HCT116 (cell line): ENCODE measurements at regions not wholly inside any gene's neighbourhood (a gene's known extent, or its start where the extent isn't known, plus 50 kb on each side); places are given as distances from the start of the nearest gene placed in this dataset.

Experiments
- ATAC-seq: fragments of 200-7000 bp; cut with Tn5 transposase; 2 replicates; pipeline ENCODE4 v1.9.1; 2020; ENCODE audit warnings: mild to moderate bottlenecking, moderate library complexity
- BruUV-seq: library from RNA; stranded (reverse); fragments of 400-500 nt; replicated peaks from 2 replicates; lab custom pipeline; 2021; lab: Mats Ljungman, UMichigan
- CTCF ChIA-PET: fragments of 300-600 bp; sonication (Branson Sonifier 250); formaldehyde crosslinking; loops from one replicate; lab custom pipeline; 2021; ENCODE audit warnings: antibody characterized with exemption; lab: Charles Lee
- POLR2A ChIA-PET: fragments of 300-600, 350-600 bp; sonication (Branson Sonifier 250); formaldehyde crosslinking; loops from one replicate; lab custom pipeline; 2021; ENCODE audit warnings: antibody characterized with exemption; lab: Charles Lee
- RAD21 ChIA-PET, 2 experiments: fragments of 300-600 bp; sonication (Branson Sonifier 250); formaldehyde crosslinking; loops; one replicate each; lab custom pipeline; 2023; ENCODE audit warnings: low total read pairs in 2 of 2; ENCODE audit not compliant: uncharacterized antibody in 2 of 2, unreplicated experiment in 2 of 2, low non-redundant PET in 1 of 2; lab: Charles Lee
- DNase-seq: peaks from one replicate; pipeline ENCODE4 v3.0.0-alpha.2; 2010; ENCODE audit warnings: low read depth, low spot score
- H2AFZ ChIP-seq: fragments of 200-600 bp; shearing (Covaris generic), sonication (generic); 2 replicates; pipeline ENCODE4 v1.6.1; 2017; ENCODE audit warnings: low read depth, mixed run types, mixed read lengths, antibody characterized with exemption, low read length; ENCODE audit not compliant: poor library complexity, severe bottlenecking
- H3K27ac ChIP-seq: 2 replicates; pipeline ENCODE4 v1.5.1; 2012; ENCODE audit warnings: low read depth, low read length
- H3K27me3 ChIP-seq: fragments of 200-600 bp; sonication (generic); 2 replicates; pipeline ENCODE4 v1.6.1; 2016; ENCODE audit warnings: mixed run types, low read length, mixed read lengths; ENCODE audit not compliant: insufficient read depth
- H3K36me3 ChIP-seq, 2 experiments: fragments of 200-500 bp in 1 of 2; fragments of 200-600 bp in 1 of 2; sonication (Bioruptor generic) in 1 of 2; sonication (generic) in 1 of 2; 2 replicates each; pipeline versions ENCODE4 v1.5.1 to v1.6.1; 2014 to 2016; ENCODE audit warnings: low read length in 2 of 2, inconsistent platforms in 1 of 2, mixed read lengths in 1 of 2, mixed run types in 1 of 2; ENCODE audit not compliant: insufficient read depth in 2 of 2, control insufficient read depth in 1 of 2
- H3K4me1 ChIP-seq, 2 experiments: fragments of 200-600 bp in 1 of 2; sonication (generic) in 1 of 2; 2 replicates each; pipeline versions ENCODE4 v1.5.1 to v1.6.1; 2012 to 2017; ENCODE audit warnings: low read length in 2 of 2, inconsistent platforms in 1 of 2, mild to moderate bottlenecking in 1 of 2, mixed read lengths in 1 of 2, mixed run types in 1 of 2, moderate library complexity in 1 of 2; ENCODE audit not compliant: insufficient read depth in 2 of 2, control insufficient read depth in 1 of 2
- H3K4me2 ChIP-seq: fragments of 200-600 bp; sonication (generic); 2 replicates; pipeline ENCODE4 v1.6.1; 2017; ENCODE audit warnings: mixed run types, low read length, mixed read lengths
- H3K4me3 ChIP-seq, 2 experiments: fragments of 200-600 bp in 1 of 2; sonication (generic) in 1 of 2; replicated peaks in 1 of 2; 2 replicates each; pipeline ENCODE4 v1.5.1; 2011 to 2016; ENCODE audit warnings: low read length in 2 of 2, control low read depth in 1 of 2, low read depth in 1 of 2, mild to moderate bottlenecking in 1 of 2, mixed read lengths in 1 of 2, mixed run types in 1 of 2
- H3K79me2 ChIP-seq: fragments of 200-600 bp; sonication (generic); 2 replicates; pipeline ENCODE4 v1.6.1; 2017; ENCODE audit warnings: mild to moderate bottlenecking, mixed run types, low read length, moderate library complexity, mixed read lengths; ENCODE audit not compliant: insufficient read depth
- H3K9ac ChIP-seq: fragments of 200-600 bp; sonication (generic); 2 replicates; pipeline ENCODE4 v1.6.1; 2016; ENCODE audit warnings: low read length, mixed read lengths
- H3K9me2 ChIP-seq: fragments of 200-600 bp; sonication (generic), shearing (Covaris generic); 2 replicates; pipeline ENCODE4 v1.6.1; 2017; ENCODE audit warnings: mixed run types, mild to moderate bottlenecking, moderate library complexity; ENCODE audit not compliant: insufficient read depth
- H3K9me3 ChIP-seq, 2 experiments: fragments of 200-500 bp in 1 of 2; fragments of 200-600 bp in 1 of 2; sonication (Bioruptor generic) in 1 of 2; sonication (generic) in 1 of 2; 2 replicates each; pipeline ENCODE4 v1.6.1; 2014 to 2017; ENCODE audit warnings: low read length in 2 of 2, mixed read lengths in 2 of 2, inconsistent platforms in 1 of 2, low read depth in 1 of 2, mild to moderate bottlenecking in 1 of 2, mixed run types in 1 of 2, moderate library complexity in 1 of 2; ENCODE audit not compliant: control insufficient read depth in 1 of 2, insufficient read depth in 1 of 2
- H4K20me1 ChIP-seq: fragments of 200-600 bp; sonication (generic), shearing (Covaris generic); 2 replicates; pipeline ENCODE4 v1.6.1; 2017; ENCODE audit warnings: mixed run types, mild to moderate bottlenecking, moderate library complexity; ENCODE audit not compliant: insufficient read depth
- ATF3 ChIP-seq: IDR thresholded peaks from 2 replicates; pipeline ENCODE4 v1.6.1; 2012
- CBX3 ChIP-seq: IDR thresholded peaks from 2 replicates; pipeline ENCODE4 v1.6.1; 2012; ENCODE audit warnings: low read depth
- CEBPB ChIP-seq: IDR thresholded peaks from 2 replicates; pipeline ENCODE4 v1.6.1; 2012; ENCODE audit warnings: low read depth
- CTCF ChIP-seq, 3 experiments: fragments of 200-600 bp in 1 of 3; sonication (generic) in 1 of 3; IDR thresholded peaks in 2 of 3; conservative IDR thresholded peaks in 1 of 3; 2 replicates each; pipeline ENCODE4 v1.5.1; 2012 to 2017; ENCODE audit warnings: low read depth in 2 of 3, low read length in 2 of 3, antibody characterized with exemption in 1 of 3, borderline replicate concordance in 1 of 3, control low read depth in 1 of 3, mild to moderate bottlenecking in 1 of 3, mixed read lengths in 1 of 3, mixed run types in 1 of 3, moderate library complexity in 1 of 3; ENCODE audit not compliant: insufficient read depth in 1 of 3
- EGR1 ChIP-seq: IDR thresholded peaks from 2 replicates; pipeline ENCODE4 v1.6.1; 2012; ENCODE audit warnings: low read depth
- EZH2 ChIP-seq: fragments of 200-600 bp; sonication (generic); IDR thresholded peaks from 2 replicates; pipeline ENCODE4 v1.6.1; 2017; ENCODE audit warnings: antibody characterized with exemption, mixed run types
- EZH2phosphoT487 ChIP-seq: fragments of 200-600 bp; IDR thresholded peaks from 2 replicates; pipeline ENCODE4 v1.6.1; 2018; ENCODE audit warnings: antibody characterized with exemption, borderline replicate concordance
- FOSL1 ChIP-seq: IDR thresholded peaks from 2 replicates; pipeline ENCODE4 v1.6.1; 2012; ENCODE audit warnings: low read depth
- JUND ChIP-seq: IDR thresholded peaks from 2 replicates; pipeline ENCODE4 v1.6.1; 2012
- MAX ChIP-seq: IDR thresholded peaks from 2 replicates; pipeline ENCODE4 v1.6.1; 2012
- POLR2A ChIP-seq: IDR thresholded peaks from 2 replicates; pipeline ENCODE4 v1.7.0; 2011; ENCODE audit warnings: borderline replicate concordance; ENCODE audit not compliant: insufficient read depth, insufficient read length; ENCODE audit errors: extremely low read depth
- POLR2AphosphoS5 ChIP-seq: IDR thresholded peaks from 2 replicates; pipeline ENCODE4 v1.6.1; 2011; ENCODE audit warnings: mild to moderate bottlenecking, low read depth, low read length, moderate library complexity
- SIN3A ChIP-seq: IDR thresholded peaks from 2 replicates; pipeline ENCODE4 v1.6.1; 2012; ENCODE audit warnings: low read depth
- SP1 ChIP-seq: IDR thresholded peaks from 2 replicates; pipeline ENCODE4 v1.6.1; 2012; ENCODE audit warnings: low read depth
- SRF ChIP-seq: IDR thresholded peaks from 2 replicates; pipeline ENCODE4 v1.6.1; 2012; ENCODE audit warnings: low read depth
- YY1 ChIP-seq: IDR thresholded peaks from 2 replicates; pipeline ENCODE4 v1.6.1; 2011; ENCODE audit warnings: low read length, low read depth, moderate library complexity, mild to moderate bottlenecking; ENCODE audit not compliant: insufficient replicate concordance; ENCODE audit errors: extremely low read depth
- ZBTB33 ChIP-seq: IDR thresholded peaks from 2 replicates; pipeline ENCODE4 v1.6.1; 2011; ENCODE audit warnings: mild to moderate bottlenecking, low read length, moderate library complexity; ENCODE audit not compliant: insufficient replicate concordance; ENCODE audit errors: extremely low read depth
- ZFX ChIP-seq: fragments of 450-650 bp; IDR thresholded peaks from 2 replicates; pipeline ENCODE4 v1.6.1; 2017
- ZNF274 ChIP-seq: fragments of 200-500 bp; sonication (Bioruptor generic); IDR thresholded peaks from 2 replicates; pipeline ENCODE4 v1.6.1; 2014; ENCODE audit warnings: mild to moderate bottlenecking, low read depth, low read length, inconsistent platforms
- intact Hi-C: fragments of 100-400 bp; cut with micrococcal nuclease; formaldehyde crosslinking; loops from 2 replicates; pipeline ENCODE4 v1.10.0; 2022

GRCh38 chr2:82355622-82356021 lies 2051.1 kb upstream of the LRRTM1 start (continued):
- no peak for TF ChIP-seq YY1
- TF ChIP-seq, all 23 proteins: peak for 0

GRCh38 chr2:82345910-82346309 lies 2041.4 kb upstream of the LRRTM1 start:
- Histone ChIP-seq H3K4me3 (no peak overlapping the region), H3K4me2 (no peak overlapping the region), H3K4me1 (no peaks in the 10 kb centered on the region), H3K79me2 (no peaks in the 10 kb centered on the region), H3K9me3 (no peaks in the 10 kb centered on the region), H2AFZ (no peak overlapping the region), H3K9me2 (no peaks in the 10 kb centered on the region), H4K20me1 (no peaks in the 10 kb centered on the region), H3K9ac (no peak overlapping the region), H3K27me3 (no peaks in the 10 kb centered on the region), H3K36me3 (no peaks in the 10 kb centered on the region), H3K27ac (no peak overlapping the region)
- no peak for DNase-seq
- CTCF ChIA-PET = no interaction called here
- POLR2A ChIA-PET = no interaction called here
- TF ChIP-seq ZNF274 = no peak
- no peak for TF ChIP-seq YY1
- no peak for TF ChIP-seq FOSL1
- no peak for TF ChIP-seq JUND
- no peak for TF ChIP-seq EGR1
- TF ChIP-seq ZFX = no peak
- no peak for TF ChIP-seq SIN3A
- no peak for TF ChIP-seq CEBPB
- TF ChIP-seq POLR2AphosphoS5 = no peak
- TF ChIP-seq SRF = no peak
- no peak for TF ChIP-seq EZH2phosphoT487
- no peak for TF ChIP-seq MAX
- no peak for TF ChIP-seq ZBTB33
- no peak for TF ChIP-seq CTCF (IDR thresholded peaks at IDR 0.05 in 2 of 3, conservative IDR thresholded peaks at IDR 0.05 in 1 of 3; ENCODE audit: borderline replicate concordance in 1 of 3, insufficient read depth in 1 of 3, low read depth in 2 of 3, low read length in 2 of 3)
- no peak for TF ChIP-seq CBX3
- TF ChIP-seq EZH2 = no peak
- TF ChIP-seq SP1 = no peak
- no peak for TF ChIP-seq POLR2A
- no peak for TF ChIP-seq ATF3
- intact Hi-C loops = no loop called here
- RAD21 ChIA-PET = no interaction called here
- no TSS peak for BruUV-seq
- no peak for ATAC-seq
